Keratinocyte (primary cell): ENCODE measurements at regions not wholly inside any gene's neighbourhood (a gene's known extent, or its start where the extent isn't known, plus 50 kb on each side); places are given as distances from the start of the nearest gene placed in this dataset.

Source experiments
- EZH2 ChIP-seq: IDR thresholded peaks from one replicate; pipeline ENCODE4 v1.6.1; 2012; ENCODE audit warnings: inconsistent platforms, mild to moderate bottlenecking, low read length, moderate library complexity
- TF ChIP-seq, protein P1 (sequence below), 3 experiments: IDR thresholded peaks in 1 of 3; conservative IDR thresholded peaks in 1 of 3; optimal IDR thresholded peaks in 1 of 3; 2 replicates in 2 of 3; 3 replicates in 1 of 3; pipeline versions ENCODE3 to v1.5.1; 2011; ENCODE audit warnings: low read length in 3 of 3, mild to moderate bottlenecking in 3 of 3, moderate library complexity in 2 of 3, control low read depth in 1 of 3, inconsistent platforms in 1 of 3; ENCODE audit not compliant: insufficient read depth in 2 of 3; ENCODE audit errors: extremely low read depth in 1 of 3

- TF ChIP-seq, protein P1, sequence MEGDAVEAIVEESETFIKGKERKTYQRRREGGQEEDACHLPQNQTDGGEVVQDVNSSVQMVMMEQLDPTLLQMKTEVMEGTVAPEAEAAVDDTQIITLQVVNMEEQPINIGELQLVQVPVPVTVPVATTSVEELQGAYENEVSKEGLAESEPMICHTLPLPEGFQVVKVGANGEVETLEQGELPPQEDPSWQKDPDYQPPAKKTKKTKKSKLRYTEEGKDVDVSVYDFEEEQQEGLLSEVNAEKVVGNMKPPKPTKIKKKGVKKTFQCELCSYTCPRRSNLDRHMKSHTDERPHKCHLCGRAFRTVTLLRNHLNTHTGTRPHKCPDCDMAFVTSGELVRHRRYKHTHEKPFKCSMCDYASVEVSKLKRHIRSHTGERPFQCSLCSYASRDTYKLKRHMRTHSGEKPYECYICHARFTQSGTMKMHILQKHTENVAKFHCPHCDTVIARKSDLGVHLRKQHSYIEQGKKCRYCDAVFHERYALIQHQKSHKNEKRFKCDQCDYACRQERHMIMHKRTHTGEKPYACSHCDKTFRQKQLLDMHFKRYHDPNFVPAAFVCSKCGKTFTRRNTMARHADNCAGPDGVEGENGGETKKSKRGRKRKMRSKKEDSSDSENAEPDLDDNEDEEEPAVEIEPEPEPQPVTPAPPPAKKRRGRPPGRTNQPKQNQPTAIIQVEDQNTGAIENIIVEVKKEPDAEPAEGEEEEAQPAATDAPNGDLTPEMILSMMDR (optimal IDR thresholded peaks at IDR 0.05 in 1 of 3, IDR thresholded peaks at IDR 0.05 in 1 of 3, conservative IDR thresholded peaks at IDR 0.05 in 1 of 3; ENCODE audit: extremely low read depth in 1 of 3, insufficient read depth in 2 of 3, low read length in 3 of 3), result no peak
- TF ChIP-seq EZH2, result no peak
Measured at GRCh38 chr12:16828891-16829290, 222.9 kb upstream of the LMO3 start.
